ENCODE measurements at regions not wholly inside any gene's neighbourhood (a gene's known extent, or its start where the extent isn't known, plus 50 kb on each side); places are given as distances from the start of the nearest gene placed in this dataset.

- no peak overlapping the region for H3K4me3 ChIP-seq (ENCODE audit: low read depth, low read length)
- no peak overlapping the region for H3K9ac ChIP-seq (ENCODE audit: low read depth, low read length)
- no peaks in the 10 kb centered on the region for H3K4me1 ChIP-seq (ENCODE audit: control insufficient read depth, insufficient read depth, low read length)
- H3K36me3 ChIP-seq (ENCODE audit: control insufficient read depth, insufficient read depth, low read length) = no peaks in the 10 kb centered on the region
- no peaks in the 10 kb centered on the region for H3K9me3 ChIP-seq (ENCODE audit: control insufficient read depth, insufficient read depth, low read length)
- H3K27me3 ChIP-seq (ENCODE audit: control insufficient read depth, insufficient read depth, low read length) = no peaks in the 10 kb centered on the region
These were observed 263.2 kb downstream of the PDHA2 start for GRCh38 chr4:96103086-96103485.

GRCh38 chr4:96108146-96108545 is 268.3 kb downstream of the PDHA2 start:
- Histone ChIP-seq H3K4me1 (ENCODE audit: control insufficient read depth, insufficient read depth, low read length) (no peaks in the 10 kb centered on the region), H3K4me3 (ENCODE audit: low read depth, low read length) (no peak overlapping the region), H3K9me3 (ENCODE audit: control insufficient read depth, insufficient read depth, low read length) (no peaks in the 10 kb centered on the region), H3K27me3 (ENCODE audit: control insufficient read depth, insufficient read depth, low read length) (no peaks in the 10 kb centered on the region), H3K9ac (ENCODE audit: low read depth, low read length) (no peak overlapping the region), H3K36me3 (ENCODE audit: control insufficient read depth, insufficient read depth, low read length) (no peaks in the 10 kb centered on the region)

GRCh38 chr4:96112631-96113030 is 272.7 kb downstream of the PDHA2 start:
- H3K4me1 ChIP-seq (ENCODE audit: control insufficient read depth, insufficient read depth, low read length) = no peaks in the 10 kb centered on the region
- no peak overlapping the region for H3K9ac ChIP-seq (ENCODE audit: low read depth, low read length)
- H3K36me3 ChIP-seq (ENCODE audit: control insufficient read depth, insufficient read depth, low read length) = no peaks in the 10 kb centered on the region
- H3K27me3 ChIP-seq (ENCODE audit: control insufficient read depth, insufficient read depth, low read length) = no peaks in the 10 kb centered on the region
- no peak overlapping the region for H3K4me3 ChIP-seq (ENCODE audit: low read depth, low read length)
- H3K9me3 ChIP-seq (ENCODE audit: control insufficient read depth, insufficient read depth, low read length) = no peaks in the 10 kb centered on the region

DNA sequence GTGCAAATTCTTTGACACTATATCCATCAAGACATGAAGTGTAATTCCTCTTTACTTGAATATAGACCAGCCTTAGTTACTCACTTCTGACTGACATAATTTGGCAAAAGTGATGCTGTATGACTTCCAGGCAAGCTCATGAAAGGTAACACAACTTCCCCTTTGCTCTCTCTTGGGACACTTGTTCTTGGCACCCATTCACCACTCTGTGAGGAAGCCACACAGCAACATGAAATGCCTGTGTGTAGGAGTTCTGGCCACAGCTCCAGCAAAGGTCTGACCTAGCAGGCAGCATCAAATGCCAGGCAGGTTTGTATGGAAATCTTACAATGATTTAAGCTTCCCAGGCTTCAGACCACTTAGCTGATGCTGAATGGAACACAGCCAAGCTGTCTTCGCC is 280.3 kb downstream of the PDHA2 start:
- H3K9ac ChIP-seq (ENCODE audit: low read depth, low read length) = no peak overlapping the region
- H3K4me3 ChIP-seq (ENCODE audit: low read depth, low read length) = no peak overlapping the region
- H3K9me3 ChIP-seq (ENCODE audit: control insufficient read depth, insufficient read depth, low read length) = no peaks in the 10 kb centered on the region
- H3K27me3 ChIP-seq (ENCODE audit: control insufficient read depth, insufficient read depth, low read length) = no peaks in the 10 kb centered on the region
- H3K36me3 ChIP-seq (ENCODE audit: control insufficient read depth, insufficient read depth, low read length) = no peaks in the 10 kb centered on the region
- no peaks in the 10 kb centered on the region for H3K4me1 ChIP-seq (ENCODE audit: control insufficient read depth, insufficient read depth, low read length)

GRCh38 chr4:96126227-96126626 is 286.3 kb downstream of the PDHA2 start:
- Histone ChIP-seq H3K4me1 (ENCODE audit: control insufficient read depth, insufficient read depth, low read length) (no peaks in the 10 kb centered on the region), H3K36me3 (ENCODE audit: control insufficient read depth, insufficient read depth, low read length) (no peaks in the 10 kb centered on the region), H3K27me3 (ENCODE audit: control insufficient read depth, insufficient read depth, low read length) (no peaks in the 10 kb centered on the region), H3K9me3 (ENCODE audit: control insufficient read depth, insufficient read depth, low read length) (no peaks in the 10 kb centered on the region), H3K9ac (ENCODE audit: low read depth, low read length) (no peak overlapping the region), H3K4me3 (ENCODE audit: low read depth, low read length) (no peak overlapping the region)

DNA sequence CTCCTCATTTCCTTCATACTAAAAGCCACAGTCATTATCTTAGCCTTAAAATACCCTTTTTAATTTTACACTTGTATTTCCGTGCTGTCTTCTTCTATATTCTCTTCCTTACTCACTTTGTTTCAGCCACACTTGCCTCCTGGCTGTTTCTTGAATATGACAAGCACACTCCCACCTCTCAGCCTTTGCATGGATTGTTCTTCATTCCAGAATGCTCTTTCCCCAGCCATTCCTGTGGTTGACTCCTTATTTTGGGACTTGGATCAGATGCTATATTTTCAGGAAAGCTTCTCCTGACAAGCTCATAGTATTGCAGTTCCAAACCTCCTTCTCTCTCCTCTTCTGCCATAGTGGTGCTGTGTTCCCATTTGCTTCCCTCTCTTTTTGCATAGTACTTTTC is 291.3 kb downstream of the PDHA2 start:
- no peaks in the 10 kb centered on the region for H3K9me3 ChIP-seq (ENCODE audit: control insufficient read depth, insufficient read depth, low read length)
- no peaks in the 10 kb centered on the region for H3K4me1 ChIP-seq (ENCODE audit: control insufficient read depth, insufficient read depth, low read length)
- no peak overlapping the region for H3K4me3 ChIP-seq (ENCODE audit: low read depth, low read length)

GRCh38 chr4:96134806-96135205 is 294.9 kb downstream of the PDHA2 start:
- no peak overlapping the region for H3K4me3 ChIP-seq (ENCODE audit: low read depth, low read length)
- no peaks in the 10 kb centered on the region for H3K36me3 ChIP-seq (ENCODE audit: control insufficient read depth, insufficient read depth, low read length)
- H3K27me3 ChIP-seq (ENCODE audit: control insufficient read depth, insufficient read depth, low read length) = no peaks in the 10 kb centered on the region
- H3K9me3 ChIP-seq (ENCODE audit: control insufficient read depth, insufficient read depth, low read length) = no peaks in the 10 kb centered on the region
- no peak overlapping the region for H3K9ac ChIP-seq (ENCODE audit: low read depth, low read length)
- H3K4me1 ChIP-seq (ENCODE audit: control insufficient read depth, insufficient read depth, low read length) = no peaks in the 10 kb centered on the region

More for the DNA sequence above, 291.3 kb downstream of the PDHA2 start:
- Histone ChIP-seq H3K9ac (ENCODE audit: low read depth, low read length) (no peak overlapping the region), H3K27me3 (ENCODE audit: control insufficient read depth, insufficient read depth, low read length) (no peaks in the 10 kb centered on the region), H3K36me3 (ENCODE audit: control insufficient read depth, insufficient read depth, low read length) (no peaks in the 10 kb centered on the region)

DNA sequence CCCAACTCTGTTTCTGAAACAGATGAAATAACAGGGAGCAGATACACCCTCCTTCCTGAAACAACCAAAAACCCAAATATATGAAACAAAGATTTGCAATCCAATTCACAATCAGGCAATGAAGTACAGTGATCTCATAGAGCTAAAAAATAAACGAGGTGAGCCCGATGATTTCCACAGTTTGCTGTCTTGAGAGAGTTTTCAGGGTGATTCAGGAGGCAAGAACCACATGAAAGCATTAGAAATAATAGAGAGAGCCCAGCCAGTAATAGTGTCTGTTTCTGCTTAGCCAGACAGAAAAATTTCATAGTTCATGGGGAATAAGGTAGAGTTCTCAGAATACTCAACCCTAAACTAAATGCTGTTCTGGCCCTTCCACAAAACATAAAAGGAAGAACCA is 296.2 kb downstream of the PDHA2 start:
- H3K9ac ChIP-seq (ENCODE audit: low read depth, low read length) = no peak overlapping the region
- no peaks in the 10 kb centered on the region for H3K4me1 ChIP-seq (ENCODE audit: control insufficient read depth, insufficient read depth, low read length)
- H3K4me3 ChIP-seq (ENCODE audit: low read depth, low read length) = no peak overlapping the region
- H3K36me3 ChIP-seq (ENCODE audit: control insufficient read depth, insufficient read depth, low read length) = no peaks in the 10 kb centered on the region
- H3K27me3 ChIP-seq (ENCODE audit: control insufficient read depth, insufficient read depth, low read length) = no peaks in the 10 kb centered on the region
- H3K9me3 ChIP-seq (ENCODE audit: control insufficient read depth, insufficient read depth, low read length) = no peaks in the 10 kb centered on the region

DNA sequence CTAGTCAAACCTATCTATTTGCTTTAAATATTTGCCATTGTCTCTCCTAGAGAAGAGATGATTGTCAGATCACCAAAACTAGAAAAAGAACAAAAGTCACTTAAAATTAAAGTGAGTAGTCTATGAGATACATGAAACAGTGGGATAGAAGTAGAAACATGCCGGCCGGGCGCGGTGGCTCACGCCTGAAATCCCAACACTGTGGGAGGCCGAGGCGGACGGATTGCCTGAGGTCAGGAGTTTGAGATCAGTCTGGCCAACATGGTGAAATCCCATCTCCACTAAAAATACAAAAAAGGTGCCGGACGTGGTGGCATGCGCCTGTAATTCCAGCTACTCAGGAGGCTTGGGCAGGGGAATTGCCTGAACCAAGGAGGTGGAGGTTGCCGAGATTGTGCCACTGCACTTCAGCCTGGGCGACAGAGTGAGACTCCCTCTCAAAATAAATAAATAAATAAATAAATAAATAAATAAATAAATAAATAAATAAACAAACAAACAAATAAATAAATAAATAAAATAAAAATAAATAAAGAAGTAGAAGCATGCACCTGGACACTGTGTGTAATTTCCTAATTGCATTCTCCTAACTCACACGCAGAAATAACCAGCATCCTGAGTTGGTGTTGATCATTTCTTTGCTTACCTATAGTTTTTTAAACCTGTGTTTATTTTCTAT is 299.5 kb downstream of the PDHA2 start:
- Histone ChIP-seq H3K9ac (ENCODE audit: low read depth, low read length) (no peak overlapping the region), H3K4me3 (ENCODE audit: low read depth, low read length) (no peak overlapping the region), H3K4me1 (ENCODE audit: control insufficient read depth, insufficient read depth, low read length) (no peaks in the 10 kb centered on the region), H3K9me3 (ENCODE audit: control insufficient read depth, insufficient read depth, low read length) (no peaks in the 10 kb centered on the region), H3K27me3 (ENCODE audit: control insufficient read depth, insufficient read depth, low read length) (no peaks in the 10 kb centered on the region), H3K36me3 (ENCODE audit: control insufficient read depth, insufficient read depth, low read length) (no peaks in the 10 kb centered on the region)

- H3K9me3 ChIP-seq (ENCODE audit: control insufficient read depth, insufficient read depth, low read length) = no peaks in the 10 kb centered on the region
- H3K4me1 ChIP-seq (ENCODE audit: control insufficient read depth, insufficient read depth, low read length) = no peaks in the 10 kb centered on the region
- H3K36me3 ChIP-seq (ENCODE audit: control insufficient read depth, insufficient read depth, low read length) = no peaks in the 10 kb centered on the region
- no peaks in the 10 kb centered on the region for H3K27me3 ChIP-seq (ENCODE audit: control insufficient read depth, insufficient read depth, low read length)
- H3K9ac ChIP-seq (ENCODE audit: low read depth, low read length) = no peak overlapping the region
- no peak overlapping the region for H3K4me3 ChIP-seq (ENCODE audit: low read depth, low read length)
These were observed 305.7 kb downstream of the PDHA2 start for GRCh38 chr4:96145601-96146000.

- no peaks in the 10 kb centered on the region for H3K9me3 ChIP-seq (ENCODE audit: control insufficient read depth, insufficient read depth, low read length)
- H3K36me3 ChIP-seq (ENCODE audit: control insufficient read depth, insufficient read depth, low read length) = no peaks in the 10 kb centered on the region
- no peak overlapping the region for H3K9ac ChIP-seq (ENCODE audit: low read depth, low read length)
These were observed 306.8 kb downstream of the PDHA2 start for GRCh38 chr4:96146686-96147085.

DNA sequence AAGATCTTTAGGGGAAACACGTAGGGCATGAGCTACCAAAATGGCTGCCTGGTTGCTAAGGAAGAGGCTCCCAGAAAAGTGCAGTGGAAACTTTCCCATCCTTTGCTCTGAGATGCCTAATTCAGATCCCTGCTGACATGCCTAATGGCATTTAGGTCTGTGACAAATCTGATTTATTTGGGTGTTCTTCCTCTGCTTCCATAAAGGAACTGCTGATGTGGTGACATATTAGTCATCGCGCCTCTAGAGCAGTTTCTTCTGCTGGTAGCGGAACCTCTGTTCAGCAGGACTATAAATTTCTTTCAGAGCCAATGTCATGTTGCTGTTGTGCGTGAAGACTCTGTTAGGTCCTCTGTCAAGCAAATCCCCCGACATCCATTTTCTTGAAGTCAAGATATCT is 310.0 kb downstream of the PDHA2 start:
- Histone ChIP-seq H3K4me3 (ENCODE audit: low read depth, low read length) (no peak overlapping the region), H3K4me1 (ENCODE audit: control insufficient read depth, insufficient read depth, low read length) (no peaks in the 10 kb centered on the region), H3K27me3 (ENCODE audit: control insufficient read depth, insufficient read depth, low read length) (no peaks in the 10 kb centered on the region), H3K9me3 (ENCODE audit: control insufficient read depth, insufficient read depth, low read length) (no peaks in the 10 kb centered on the region), H3K36me3 (ENCODE audit: control insufficient read depth, insufficient read depth, low read length) (no peaks in the 10 kb centered on the region), H3K9ac (ENCODE audit: low read depth, low read length) (no peak overlapping the region)

More at GRCh38 chr4:96146686-96147085, 306.8 kb downstream of the PDHA2 start:
- no peaks in the 10 kb centered on the region for H3K4me1 ChIP-seq (ENCODE audit: control insufficient read depth, insufficient read depth, low read length)
- no peaks in the 10 kb centered on the region for H3K27me3 ChIP-seq (ENCODE audit: control insufficient read depth, insufficient read depth, low read length)
- no peak overlapping the region for H3K4me3 ChIP-seq (ENCODE audit: low read depth, low read length)
